GM12878 (cell line): ENCODE measurements at regions not wholly inside any gene's neighbourhood (a gene's known extent, or its start where the extent isn't known, plus 50 kb on each side); places are given as distances from the start of the nearest gene placed in this dataset.

Experiments used
- ASH2L ChIP-seq: fragments of 300-600, 200-600 bp; sonication (generic); IDR thresholded peaks from 2 replicates; pipeline ENCODE4 v1.6.1; 2017; ENCODE audit warnings: low read depth, mild to moderate bottlenecking, borderline replicate concordance
- ATF3 ChIP-seq: IDR thresholded peaks from 2 replicates; pipeline ENCODE4 v1.6.1; 2011; ENCODE audit warnings: low read depth, mild to moderate bottlenecking, low read length, moderate library complexity, borderline replicate concordance; ENCODE audit errors: extremely low read depth
- BCL11A ChIP-seq: IDR thresholded peaks from 2 replicates; pipeline ENCODE4 v1.6.1; 2011; ENCODE audit warnings: low read depth, low read length
- CBX5 ChIP-seq: sonication (generic); IDR thresholded peaks from 2 replicates; pipeline ENCODE4 v1.6.1; 2016; ENCODE audit warnings: low read depth, moderate library complexity, mild to moderate bottlenecking, inconsistent platforms
- E2F4 ChIP-seq: IDR thresholded peaks from 2 replicates; pipeline ENCODE4 v1.6.1; 2012; ENCODE audit warnings: low read depth, low read length, improper control_type of control experiment
- EED ChIP-seq: sonication (generic); IDR thresholded peaks from 2 replicates; pipeline ENCODE4 v1.6.1; 2016; ENCODE audit warnings: antibody characterized with exemption, low read depth
- ESRRA ChIP-seq: IDR thresholded peaks from 2 replicates; pipeline ENCODE4 v1.6.1; 2012; ENCODE audit warnings: mild to moderate bottlenecking, low read length, improper control_type of control experiment
- HDAC6 ChIP-seq: fragments of 200-600 bp; sonication (generic); IDR thresholded peaks from one replicate; pipeline ENCODE4 v1.8.0; 2017; ENCODE audit warnings: antibody characterized with exemption; ENCODE audit not compliant: unreplicated experiment
- IKZF1 ChIP-seq: fragments of 450-650 bp; conservative IDR thresholded peaks from 2 replicates; pipeline ENCODE4 v1.6.1; 2017; ENCODE audit warnings: antibody characterized with exemption, mild to moderate bottlenecking
- IKZF2 ChIP-seq, 2 experiments: fragments of 450-650 bp; IDR thresholded peaks; 2 replicates each; pipeline ENCODE4 v1.6.1; 2017; ENCODE audit warnings: mild to moderate bottlenecking in 2 of 2, moderate library complexity in 2 of 2
- MEF2A ChIP-seq: IDR thresholded peaks from 2 replicates; pipeline ENCODE4 v1.6.1; 2011; ENCODE audit warnings: low read depth, mild to moderate bottlenecking, low read length, moderate library complexity; ENCODE audit not compliant: insufficient read depth
- MXI1 ChIP-seq: fragments of 150-350 bp; IDR thresholded peaks from 2 replicates; pipeline ENCODE4 v1.6.1; 2011; ENCODE audit warnings: low read depth, mild to moderate bottlenecking, inconsistent platforms, low read length, improper control_type of control experiment
- MYB ChIP-seq: fragments of 150-350 bp; IDR thresholded peaks from 2 replicates; pipeline ENCODE4 v1.6.1; 2014; ENCODE audit warnings: mild to moderate bottlenecking, low read depth, low read length, borderline replicate concordance
- NR2C2 ChIP-seq: IDR thresholded peaks from 2 replicates; pipeline ENCODE4 v1.6.1; 2011; ENCODE audit warnings: borderline replicate concordance, low read depth; ENCODE audit not compliant: control insufficient read depth, insufficient read length
- PAX5 ChIP-seq: IDR thresholded peaks from 2 replicates; pipeline ENCODE4 v1.6.1; 2011; ENCODE audit warnings: low read depth, low read length, borderline replicate concordance
- RCOR1 ChIP-seq: conservative IDR thresholded peaks from 2 replicates; pipeline ENCODE4 v1.6.1; 2012; ENCODE audit warnings: low read depth, low read length, improper control_type of control experiment
- SIN3A ChIP-seq: IDR thresholded peaks from 2 replicates; pipeline ENCODE4 v1.6.1; 2012; ENCODE audit warnings: low read depth, low read length, improper control_type of control experiment
- SPI1 ChIP-seq: IDR thresholded peaks from 2 replicates; pipeline ENCODE4 v1.6.1; 2011; ENCODE audit warnings: low read depth, mild to moderate bottlenecking, low read length, moderate library complexity, borderline replicate concordance; ENCODE audit not compliant: insufficient read depth
- TBL1XR1 ChIP-seq: IDR thresholded peaks from 2 replicates; pipeline ENCODE4 v1.6.1; 2012; ENCODE audit warnings: low read depth, low read length, improper control_type of control experiment
- TCF7 ChIP-seq: IDR thresholded peaks from 2 replicates; pipeline ENCODE4 v1.6.1; 2014; ENCODE audit warnings: antibody characterized with exemption, borderline replicate concordance
- ZBED1 ChIP-seq: IDR thresholded peaks from 2 replicates; pipeline ENCODE4 v1.6.1; 2016; ENCODE audit warnings: borderline replicate concordance
- ZNF207 ChIP-seq: fragments of 450-650 bp; IDR thresholded peaks from 2 replicates; pipeline ENCODE4 v1.6.1; 2014; ENCODE audit warnings: antibody characterized with exemption, mild to moderate bottlenecking, borderline replicate concordance
- ZNF274 ChIP-seq: IDR thresholded peaks from one replicate; pipeline ENCODE4 v1.8.0; 2011; ENCODE audit not compliant: insufficient read length, insufficient read depth
- ZNF384 ChIP-seq: IDR thresholded peaks from 2 replicates; pipeline ENCODE4 v1.6.1; 2012; ENCODE audit warnings: low read depth, mild to moderate bottlenecking, low read length, improper control_type of control experiment, borderline replicate concordance
- TF ChIP-seq, protein P1 (sequence below): fragments of 450-650 bp; IDR thresholded peaks from 2 replicates; pipeline ENCODE4 v1.6.1; 2018; ENCODE audit warnings: borderline replicate concordance, mild to moderate bottlenecking; ENCODE audit not compliant: partially characterized antibody
- TF ChIP-seq, protein P2 (sequence below): fragments of 450-650 bp; IDR thresholded peaks from 2 replicates; pipeline ENCODE4 v1.6.1; 2017; ENCODE audit warnings: mild to moderate bottlenecking, low read depth, inconsistent platforms; ENCODE audit not compliant: poor library complexity, severe bottlenecking

DNA sequence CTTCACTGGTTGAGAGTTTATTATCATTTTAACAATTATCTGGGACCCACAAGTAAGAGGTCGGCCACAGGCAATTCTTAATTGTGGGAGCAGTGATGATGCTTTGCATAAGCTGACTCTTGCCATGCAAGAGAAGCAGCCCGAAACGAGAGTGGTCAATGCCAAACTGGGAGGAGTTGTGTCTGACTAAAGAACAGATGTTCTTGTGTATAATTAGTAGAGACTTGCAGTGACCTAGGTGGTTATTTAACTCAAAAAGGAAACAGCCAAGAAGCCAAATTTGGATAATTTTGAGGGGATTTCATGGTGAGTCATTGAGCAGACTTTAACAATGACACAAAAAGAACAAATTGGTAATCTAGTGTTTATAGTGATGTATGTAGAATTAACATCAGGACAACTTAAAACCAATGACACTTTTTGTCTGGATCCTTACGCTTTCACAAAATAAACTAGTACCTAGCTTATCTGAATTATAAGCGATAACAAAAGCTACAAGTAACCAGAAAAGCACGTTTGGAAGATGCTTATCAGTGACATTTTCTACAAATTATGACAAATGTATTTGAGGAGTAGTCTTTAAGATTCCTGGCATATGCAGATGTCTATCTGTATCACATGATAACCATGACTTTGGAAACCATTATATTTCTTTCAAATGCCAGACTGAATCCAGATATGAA, 184.7 kb upstream of the DLGAP1 start (continued):
- TF ChIP-seq, protein P1, sequence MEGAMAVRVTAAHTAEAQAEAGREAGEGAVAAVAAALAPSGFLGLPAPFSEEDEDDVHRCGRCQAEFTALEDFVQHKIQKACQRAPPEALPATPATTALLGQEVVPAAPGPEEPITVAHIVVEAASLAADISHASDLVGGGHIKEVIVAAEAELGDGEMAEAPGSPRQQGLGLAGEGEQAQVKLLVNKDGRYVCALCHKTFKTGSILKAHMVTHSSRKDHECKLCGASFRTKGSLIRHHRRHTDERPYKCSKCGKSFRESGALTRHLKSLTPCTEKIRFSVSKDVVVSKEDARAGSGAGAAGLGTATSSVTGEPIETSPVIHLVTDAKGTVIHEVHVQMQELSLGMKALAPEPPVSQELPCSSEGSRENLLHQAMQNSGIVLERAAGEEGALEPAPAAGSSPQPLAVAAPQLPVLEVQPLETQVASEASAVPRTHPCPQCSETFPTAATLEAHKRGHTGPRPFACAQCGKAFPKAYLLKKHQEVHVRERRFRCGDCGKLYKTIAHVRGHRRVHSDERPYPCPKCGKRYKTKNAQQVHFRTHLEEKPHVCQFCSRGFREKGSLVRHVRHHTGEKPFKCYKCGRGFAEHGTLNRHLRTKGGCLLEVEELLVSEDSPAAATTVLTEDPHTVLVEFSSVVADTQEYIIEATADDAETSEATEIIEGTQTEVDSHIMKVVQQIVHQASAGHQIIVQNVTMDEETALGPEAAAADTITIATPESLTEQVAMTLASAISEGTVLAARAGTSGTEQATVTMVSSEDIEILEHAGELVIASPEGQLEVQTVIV: no peak
- no peak for TF ChIP-seq TCF7
- no peak for TF ChIP-seq ASH2L
- TF ChIP-seq RCOR1: 0 out of 2 replicates have a peak, but pooled peaks have one; percentile 81
- TF ChIP-seq HDAC6: no peak
- no peak for TF ChIP-seq SPI1
- TF ChIP-seq ZNF207: no peak
- TF ChIP-seq MEF2A: peak; percentile 88
- TF ChIP-seq ESRRA: no peak
- peak; percentile 96 for TF ChIP-seq PAX5
- TF ChIP-seq IKZF1: peak; percentile 26; the same call in 1 of the 2 replicates
- TF ChIP-seq, protein P2, sequence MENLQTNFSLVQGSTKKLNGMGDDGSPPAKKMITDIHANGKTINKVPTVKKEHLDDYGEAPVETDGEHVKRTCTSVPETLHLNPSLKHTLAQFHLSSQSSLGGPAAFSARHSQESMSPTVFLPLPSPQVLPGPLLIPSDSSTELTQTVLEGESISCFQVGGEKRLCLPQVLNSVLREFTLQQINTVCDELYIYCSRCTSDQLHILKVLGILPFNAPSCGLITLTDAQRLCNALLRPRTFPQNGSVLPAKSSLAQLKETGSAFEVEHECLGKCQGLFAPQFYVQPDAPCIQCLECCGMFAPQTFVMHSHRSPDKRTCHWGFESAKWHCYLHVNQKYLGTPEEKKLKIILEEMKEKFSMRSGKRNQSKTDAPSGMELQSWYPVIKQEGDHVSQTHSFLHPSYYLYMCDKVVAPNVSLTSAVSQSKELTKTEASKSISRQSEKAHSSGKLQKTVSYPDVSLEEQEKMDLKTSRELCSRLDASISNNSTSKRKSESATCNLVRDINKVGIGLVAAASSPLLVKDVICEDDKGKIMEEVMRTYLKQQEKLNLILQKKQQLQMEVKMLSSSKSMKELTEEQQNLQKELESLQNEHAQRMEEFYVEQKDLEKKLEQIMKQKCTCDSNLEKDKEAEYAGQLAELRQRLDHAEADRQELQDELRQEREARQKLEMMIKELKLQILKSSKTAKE: peak; percentile 94
- TF ChIP-seq ZNF384: no peak
- TF ChIP-seq NR2C2: no peak
- no peak for TF ChIP-seq CBX5
- TF ChIP-seq ATF3: no peak
- peak; percentile 30; the same call in 1 of the 2 replicates for TF ChIP-seq MXI1
- TF ChIP-seq IKZF2 (IDR thresholded peaks at IDR 0.05): peak; percentile 68 to 76; a peak in 2 of 4 replicates
- TF ChIP-seq EED: no peak
- TF ChIP-seq BCL11A: peak; percentile 90
- TF ChIP-seq TBL1XR1: peak; percentile 86; the same call in 1 of the 2 replicates
- TF ChIP-seq ZBED1: no peak
- TF ChIP-seq ZNF274: no peak
- TF ChIP-seq E2F4: no peak
- TF ChIP-seq MYB: no peak
- TF ChIP-seq SIN3A: no peak
